HG03159 (cell line): ENCODE measurements at regions not wholly inside any gene's neighbourhood (a gene's known extent, or its start where the extent isn't known, plus 50 kb on each side); places are given as distances from the start of the nearest gene placed in this dataset.

Source experiments
- ATAC-seq: cut with Tn5 transposase; IDR thresholded peaks from one replicate; pipeline ENCODE4 v1.9.1; 2021; ENCODE audit warnings: mild to moderate bottlenecking, moderate library complexity; ENCODE audit not compliant: unreplicated experiment

DNA sequence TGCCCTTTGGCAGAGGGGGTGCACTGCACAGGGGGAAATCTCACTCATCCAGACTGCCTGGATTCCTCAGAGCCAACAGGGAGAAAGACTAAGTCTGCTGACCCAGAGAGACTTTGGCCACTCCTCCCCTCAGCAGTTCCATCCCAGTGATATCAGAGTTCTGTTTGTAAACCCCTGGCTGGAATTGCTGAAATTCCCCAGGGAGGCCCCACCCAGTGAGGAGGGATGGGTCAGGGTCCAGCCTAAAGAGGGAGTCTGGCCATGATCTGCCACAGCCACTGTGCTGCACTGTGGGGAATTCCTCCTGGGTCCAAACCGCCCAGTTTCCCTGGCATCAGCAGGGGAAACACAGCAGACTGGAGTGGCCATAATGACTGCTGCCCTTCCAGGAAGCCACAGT is 54.9 kb upstream of the USP15 start:
- no peak for ATAC-seq

DNA sequence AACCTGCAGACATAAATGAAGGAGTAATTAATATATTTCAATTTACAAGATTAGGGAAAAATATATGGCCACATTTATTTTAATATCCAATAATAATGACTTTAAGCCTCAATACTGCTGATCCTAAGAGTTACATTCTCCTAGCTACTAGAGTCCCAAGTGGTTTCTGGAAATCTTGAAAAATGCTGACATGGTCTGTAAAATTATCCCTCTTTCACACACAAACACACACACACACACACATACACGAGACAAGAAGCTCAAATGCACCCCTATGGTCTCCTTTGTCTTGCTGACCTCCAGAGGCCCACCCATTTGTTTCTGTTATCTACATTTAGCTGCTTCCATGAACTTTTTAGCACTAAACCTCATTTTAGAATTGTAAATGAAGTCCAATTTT is 53.0 kb upstream of the USP15 start:
- no peak for ATAC-seq
